CD4-positive, alpha-beta T cell treated with Interleukin-1 beta for 1 hour (primary cell): ENCODE measurements at regions not wholly inside any gene's neighbourhood (a gene's known extent, or its start where the extent isn't known, plus 50 kb on each side); places are given as distances from the start of the nearest gene placed in this dataset.

Experiments
- DNase-seq, 2 donors: peaks; one replicate each; pipeline ENCODE4 v3.0.0-alpha.2; 2020 to 2022

GRCh38 chr10:62866451-62866850 is 50.3 kb upstream of the EGR2 start:
- no peak for DNase-seq
